ENCODE measurements at regions not wholly inside any gene's neighbourhood (a gene's known extent, or its start where the extent isn't known, plus 50 kb on each side); places are given as distances from the start of the nearest gene placed in this dataset.

DNA sequence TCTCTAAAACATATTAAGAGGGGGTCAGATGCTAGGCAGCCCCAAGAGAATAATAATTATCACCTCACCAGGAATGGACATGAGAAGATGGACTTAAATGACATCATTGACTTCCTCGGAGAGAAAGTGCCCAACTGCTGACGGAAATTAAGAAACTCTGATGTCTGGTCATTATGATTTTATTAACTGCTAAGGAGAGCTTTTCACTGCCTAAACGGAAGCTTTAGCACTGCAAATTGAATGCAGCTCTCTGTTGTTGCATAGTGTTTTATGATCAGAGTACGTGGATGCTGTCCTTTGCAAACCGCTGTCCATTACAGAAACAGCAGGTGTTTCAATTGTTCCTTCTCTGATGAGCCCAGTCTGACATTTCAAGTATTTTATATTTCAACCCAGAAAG lies 89.4 kb upstream of the GALNT17 start:
- no peak for TF ChIP-seq POLR2AphosphoS5 (IDR thresholded peaks at IDR 0.05; ENCODE audit: low read depth, low read length)
- TF ChIP-seq, protein P1, sequence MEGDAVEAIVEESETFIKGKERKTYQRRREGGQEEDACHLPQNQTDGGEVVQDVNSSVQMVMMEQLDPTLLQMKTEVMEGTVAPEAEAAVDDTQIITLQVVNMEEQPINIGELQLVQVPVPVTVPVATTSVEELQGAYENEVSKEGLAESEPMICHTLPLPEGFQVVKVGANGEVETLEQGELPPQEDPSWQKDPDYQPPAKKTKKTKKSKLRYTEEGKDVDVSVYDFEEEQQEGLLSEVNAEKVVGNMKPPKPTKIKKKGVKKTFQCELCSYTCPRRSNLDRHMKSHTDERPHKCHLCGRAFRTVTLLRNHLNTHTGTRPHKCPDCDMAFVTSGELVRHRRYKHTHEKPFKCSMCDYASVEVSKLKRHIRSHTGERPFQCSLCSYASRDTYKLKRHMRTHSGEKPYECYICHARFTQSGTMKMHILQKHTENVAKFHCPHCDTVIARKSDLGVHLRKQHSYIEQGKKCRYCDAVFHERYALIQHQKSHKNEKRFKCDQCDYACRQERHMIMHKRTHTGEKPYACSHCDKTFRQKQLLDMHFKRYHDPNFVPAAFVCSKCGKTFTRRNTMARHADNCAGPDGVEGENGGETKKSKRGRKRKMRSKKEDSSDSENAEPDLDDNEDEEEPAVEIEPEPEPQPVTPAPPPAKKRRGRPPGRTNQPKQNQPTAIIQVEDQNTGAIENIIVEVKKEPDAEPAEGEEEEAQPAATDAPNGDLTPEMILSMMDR (IDR thresholded peaks at IDR 0.05; ENCODE audit: control extremely low read depth in 1 of 3, insufficient read depth in 1 of 3, low read depth in 1 of 3, low read length in 3 of 3), result no peak
- no peak for TF ChIP-seq POLR2A (IDR thresholded peaks at IDR 0.05; ENCODE audit: control extremely low read depth in 1 of 2, low read depth in 2 of 2, low read length in 2 of 2)
- TF ChIP-seq TEAD4 (IDR thresholded peaks at IDR 0.05; ENCODE audit: low read depth, low read length), result no peak
- TF ChIP-seq, protein P2, sequence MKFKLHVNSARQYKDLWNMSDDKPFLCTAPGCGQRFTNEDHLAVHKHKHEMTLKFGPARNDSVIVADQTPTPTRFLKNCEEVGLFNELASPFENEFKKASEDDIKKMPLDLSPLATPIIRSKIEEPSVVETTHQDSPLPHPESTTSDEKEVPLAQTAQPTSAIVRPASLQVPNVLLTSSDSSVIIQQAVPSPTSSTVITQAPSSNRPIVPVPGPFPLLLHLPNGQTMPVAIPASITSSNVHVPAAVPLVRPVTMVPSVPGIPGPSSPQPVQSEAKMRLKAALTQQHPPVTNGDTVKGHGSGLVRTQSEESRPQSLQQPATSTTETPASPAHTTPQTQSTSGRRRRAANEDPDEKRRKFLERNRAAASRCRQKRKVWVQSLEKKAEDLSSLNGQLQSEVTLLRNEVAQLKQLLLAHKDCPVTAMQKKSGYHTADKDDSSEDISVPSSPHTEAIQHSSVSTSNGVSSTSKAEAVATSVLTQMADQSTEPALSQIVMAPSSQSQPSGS (IDR thresholded peaks at IDR 0.05; ENCODE audit: low read length), result no peak
- no peak for TF ChIP-seq JUND (IDR thresholded peaks at IDR 0.05; ENCODE audit: low read length)
- no peak for TF ChIP-seq SIN3A (conservative IDR thresholded peaks at IDR 0.05 in 1 of 2, IDR thresholded peaks at IDR 0.05 in 1 of 2; ENCODE audit: low read depth in 1 of 2, low read length in 2 of 2)
- TF ChIP-seq RAD21 (IDR thresholded peaks at IDR 0.05 in 1 of 2, conservative IDR thresholded peaks at IDR 0.05 in 1 of 2; ENCODE audit: low read depth in 2 of 2, low read length in 2 of 2), result no peak

Measured in H1 (cell line).